HCT116 (cell line): ENCODE measurements at regions not wholly inside any gene's neighbourhood (a gene's known extent, or its start where the extent isn't known, plus 50 kb on each side); places are given as distances from the start of the nearest gene placed in this dataset.

Source experiments
- CEBPB ChIP-seq: IDR thresholded peaks from 2 replicates; pipeline ENCODE4 v1.6.1; 2012; ENCODE audit warnings: low read depth
- EZH2 ChIP-seq: fragments of 200-600 bp; sonication (generic); IDR thresholded peaks from 2 replicates; pipeline ENCODE4 v1.6.1; 2017; ENCODE audit warnings: antibody characterized with exemption, mixed run types
- EZH2phosphoT487 ChIP-seq: fragments of 200-600 bp; IDR thresholded peaks from 2 replicates; pipeline ENCODE4 v1.6.1; 2018; ENCODE audit warnings: antibody characterized with exemption, borderline replicate concordance
- SRF ChIP-seq: IDR thresholded peaks from 2 replicates; pipeline ENCODE4 v1.6.1; 2012; ENCODE audit warnings: low read depth
- TF ChIP-seq, protein P1 (sequence below), 3 experiments: fragments of 200-600 bp in 1 of 3; sonication (generic) in 1 of 3; IDR thresholded peaks in 2 of 3; conservative IDR thresholded peaks in 1 of 3; 2 replicates each; pipeline ENCODE4 v1.5.1; 2012 to 2017; ENCODE audit warnings: low read depth in 2 of 3, low read length in 2 of 3, antibody characterized with exemption in 1 of 3, borderline replicate concordance in 1 of 3, control low read depth in 1 of 3, mild to moderate bottlenecking in 1 of 3, mixed read lengths in 1 of 3, mixed run types in 1 of 3, moderate library complexity in 1 of 3; ENCODE audit not compliant: insufficient read depth in 1 of 3
- TF ChIP-seq, protein P2 (sequence below): IDR thresholded peaks from 2 replicates; pipeline ENCODE4 v1.6.1; 2012

DNA sequence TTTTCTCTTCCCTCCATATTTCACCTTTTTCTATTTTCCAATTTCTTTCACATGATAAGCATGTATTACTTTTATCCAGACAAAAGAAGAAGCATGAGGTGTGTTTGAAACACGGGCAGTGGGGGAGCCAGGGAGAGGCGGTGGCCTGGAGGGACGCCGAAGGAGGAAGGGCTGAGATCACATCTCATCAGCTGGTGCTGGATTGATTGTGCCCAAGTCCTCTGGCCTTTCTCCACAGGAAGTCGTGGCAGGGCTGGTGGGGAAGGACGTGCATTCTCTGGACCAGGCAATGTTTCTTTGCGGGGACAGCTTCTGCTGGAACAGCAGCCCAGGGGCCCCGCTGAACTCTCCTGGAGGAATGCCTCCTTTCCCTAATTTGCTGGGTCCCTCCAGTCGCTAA, 82.9 kb downstream of the MIAT start:
- TF ChIP-seq, protein P1, sequence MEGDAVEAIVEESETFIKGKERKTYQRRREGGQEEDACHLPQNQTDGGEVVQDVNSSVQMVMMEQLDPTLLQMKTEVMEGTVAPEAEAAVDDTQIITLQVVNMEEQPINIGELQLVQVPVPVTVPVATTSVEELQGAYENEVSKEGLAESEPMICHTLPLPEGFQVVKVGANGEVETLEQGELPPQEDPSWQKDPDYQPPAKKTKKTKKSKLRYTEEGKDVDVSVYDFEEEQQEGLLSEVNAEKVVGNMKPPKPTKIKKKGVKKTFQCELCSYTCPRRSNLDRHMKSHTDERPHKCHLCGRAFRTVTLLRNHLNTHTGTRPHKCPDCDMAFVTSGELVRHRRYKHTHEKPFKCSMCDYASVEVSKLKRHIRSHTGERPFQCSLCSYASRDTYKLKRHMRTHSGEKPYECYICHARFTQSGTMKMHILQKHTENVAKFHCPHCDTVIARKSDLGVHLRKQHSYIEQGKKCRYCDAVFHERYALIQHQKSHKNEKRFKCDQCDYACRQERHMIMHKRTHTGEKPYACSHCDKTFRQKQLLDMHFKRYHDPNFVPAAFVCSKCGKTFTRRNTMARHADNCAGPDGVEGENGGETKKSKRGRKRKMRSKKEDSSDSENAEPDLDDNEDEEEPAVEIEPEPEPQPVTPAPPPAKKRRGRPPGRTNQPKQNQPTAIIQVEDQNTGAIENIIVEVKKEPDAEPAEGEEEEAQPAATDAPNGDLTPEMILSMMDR (IDR thresholded peaks at IDR 0.05 in 2 of 3, conservative IDR thresholded peaks at IDR 0.05 in 1 of 3; ENCODE audit: borderline replicate concordance in 1 of 3, insufficient read depth in 1 of 3, low read depth in 2 of 3, low read length in 2 of 3), result no peak
- TF ChIP-seq, protein P2, sequence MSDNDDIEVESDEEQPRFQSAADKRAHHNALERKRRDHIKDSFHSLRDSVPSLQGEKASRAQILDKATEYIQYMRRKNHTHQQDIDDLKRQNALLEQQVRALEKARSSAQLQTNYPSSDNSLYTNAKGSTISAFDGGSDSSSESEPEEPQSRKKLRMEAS, result no peak
- TF ChIP-seq EZH2phosphoT487, result no peak
- TF ChIP-seq EZH2, result no peak
- TF ChIP-seq CEBPB, result no peak
- TF ChIP-seq SRF, result no peak
